SK-N-MC (cell line): ENCODE measurements at regions not wholly inside any gene's neighbourhood (a gene's known extent, or its start where the extent isn't known, plus 50 kb on each side); places are given as distances from the start of the nearest gene placed in this dataset.

Experiments used
- DNase-seq: peaks from one replicate; pipeline ENCODE4 v3.0.0-alpha.2; 2011; ENCODE audit warnings: low read depth, low spot score
- H3K27ac ChIP-seq: fragments of 200-600 bp; sonication (generic); 2 replicates; pipeline ENCODE4 v1.5.1; 2016; ENCODE audit warnings: mixed run types
- H3K36me3 ChIP-seq: fragments of 200-600 bp; sonication (generic); 2 replicates; pipeline ENCODE4 v1.6.1; 2017; ENCODE audit warnings: antibody characterized with exemption, low read length, mixed read lengths; ENCODE audit not compliant: insufficient read depth
- H3K4me3 ChIP-seq: fragments of 200-600 bp; sonication (generic); 2 replicates; pipeline ENCODE4 v1.5.1; 2016
- H3K9ac ChIP-seq: fragments of 200-600 bp; sonication (generic); 2 replicates; pipeline ENCODE4 v1.8.0; 2017; ENCODE audit warnings: mixed run types, mixed read lengths; ENCODE audit not compliant: insufficient read length
- H3K9me3 ChIP-seq: fragments of 200-600 bp; sonication (generic); 2 replicates; pipeline ENCODE4 v1.6.1; 2017; ENCODE audit warnings: low read depth, mild to moderate bottlenecking, antibody characterized with exemption, low read length, moderate library complexity, mixed read lengths
- EZH2 ChIP-seq: fragments of 200-600 bp; sonication (generic); IDR thresholded peaks from one replicate; pipeline ENCODE4 v1.6.1; 2017; ENCODE audit warnings: antibody characterized with exemption
- FOXP2 ChIP-seq: optimal IDR thresholded peaks from 2 replicates; pipeline ENCODE3; 2011; ENCODE audit warnings: mild to moderate bottlenecking, moderate library complexity; ENCODE audit not compliant: insufficient read depth; ENCODE audit errors: extremely low read length, control extremely low read depth
- POLR2AphosphoS5 ChIP-seq: IDR thresholded peaks from 2 replicates; pipeline ENCODE4 v1.6.1; 2012; ENCODE audit warnings: mild to moderate bottlenecking, low read depth, low read length, borderline replicate concordance

DNA sequence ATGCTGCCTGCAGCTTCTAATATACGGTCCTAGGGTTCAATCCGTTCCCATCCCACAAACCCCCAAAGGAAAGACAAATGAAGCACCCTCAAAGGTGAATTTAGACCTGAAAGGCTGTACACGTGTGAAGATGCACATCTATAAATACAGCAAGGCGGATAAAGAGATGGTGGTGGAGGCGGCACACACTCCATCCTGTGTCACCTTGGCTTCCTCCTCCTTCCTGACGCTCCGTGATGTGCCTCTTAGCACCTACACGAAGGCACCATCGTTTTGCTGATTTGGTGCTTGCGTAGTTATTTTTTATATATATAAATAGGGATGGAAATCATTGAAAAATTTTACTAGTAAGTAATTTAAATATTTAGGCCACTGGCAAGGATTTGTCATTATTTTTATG, 359.4 kb downstream of the NPHP4 start:
- no peak overlapping the region for H3K4me3 ChIP-seq
- no peaks in the 10 kb centered on the region for H3K9me3 ChIP-seq
- DNase-seq, result no peak
- no peaks in the 10 kb centered on the region for H3K36me3 ChIP-seq
- TF ChIP-seq FOXP2 (no peak), EZH2 (no peak), POLR2AphosphoS5 (no peak)
- H3K9ac ChIP-seq, result no peak overlapping the region
- H3K27ac ChIP-seq, result no peak overlapping the region

DNA sequence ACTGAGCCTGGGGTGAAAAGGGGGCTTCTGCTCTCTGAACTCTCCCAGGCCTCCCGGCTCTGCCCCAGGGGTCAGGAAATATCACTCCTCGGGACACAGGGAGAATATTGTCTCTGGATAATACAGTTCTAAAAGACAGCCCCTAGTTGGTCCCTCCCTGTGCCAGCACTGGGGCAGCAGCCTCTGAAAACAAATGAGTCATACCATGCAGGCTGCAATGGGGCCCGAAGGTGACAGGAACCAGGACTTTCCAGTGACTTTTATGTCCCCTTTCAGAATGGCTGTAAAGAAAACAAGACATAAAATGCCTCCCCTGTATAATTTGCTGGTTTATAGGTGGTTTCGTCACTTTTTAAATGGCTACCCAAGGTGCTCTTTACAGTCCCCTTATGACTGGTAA, 360.0 kb downstream of the NPHP4 start:
- TF ChIP-seq POLR2AphosphoS5, result no peak
- TF ChIP-seq EZH2, result no peak
- TF ChIP-seq FOXP2, result no peak
- no peaks in the 10 kb centered on the region for H3K9me3 ChIP-seq
- no peaks in the 10 kb centered on the region for H3K36me3 ChIP-seq
- no peak overlapping the region for H3K27ac ChIP-seq
- no peak overlapping the region for H3K9ac ChIP-seq
- DNase-seq, result no peak
- H3K4me3 ChIP-seq, result no peak overlapping the region

DNA sequence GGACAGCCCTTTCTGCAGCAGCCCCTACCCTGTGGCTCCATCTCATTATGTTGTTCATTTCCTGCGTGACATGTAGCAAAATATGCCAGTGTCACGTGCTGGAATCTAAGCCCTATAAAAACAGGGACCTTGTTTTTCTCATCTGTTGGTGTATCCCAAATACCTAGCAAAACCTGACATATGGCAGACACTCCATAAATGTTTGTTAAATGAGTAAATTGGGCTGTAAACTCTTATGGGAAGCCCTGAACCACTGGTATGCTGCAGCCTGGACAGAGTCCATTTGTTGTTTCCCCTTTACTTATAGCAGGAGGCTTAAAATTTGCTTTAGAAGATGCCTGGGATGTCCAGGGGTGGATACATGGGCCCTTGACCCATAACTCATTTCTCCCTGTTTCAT, 363.8 kb downstream of the NPHP4 start:
- DNase-seq, result no peak
- Histone ChIP-seq H3K9ac (no peak overlapping the region), H3K9me3 (no peaks in the 10 kb centered on the region), H3K27ac (no peak overlapping the region), H3K36me3 (no peaks in the 10 kb centered on the region), H3K4me3 (no peak overlapping the region)
- TF ChIP-seq FOXP2 (no peak), POLR2AphosphoS5 (no peak), EZH2 (no peak)

DNA sequence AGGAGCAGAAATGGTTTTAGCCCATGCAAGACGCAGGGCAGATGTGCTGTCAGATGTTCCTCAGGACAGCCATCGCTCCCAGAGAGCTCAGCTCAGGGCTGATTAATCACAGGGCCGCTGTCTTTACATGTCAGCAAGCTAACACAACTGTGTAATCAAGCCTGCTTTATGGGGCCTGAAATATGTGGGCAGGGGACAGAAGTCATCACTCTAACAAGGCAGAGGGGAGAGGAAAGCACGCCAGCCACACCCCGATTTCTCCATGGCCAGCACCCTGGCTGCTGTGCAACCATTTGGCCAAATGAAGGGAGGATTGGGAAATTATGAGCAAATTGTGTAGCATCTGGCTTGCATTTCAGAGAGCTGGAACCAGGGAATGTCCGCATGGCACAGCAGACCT, 368.8 kb downstream of the NPHP4 start:
- DNase-seq, result no peak
- Histone ChIP-seq H3K9ac (no peak overlapping the region), H3K36me3 (no peaks in the 10 kb centered on the region), H3K27ac (no peak overlapping the region), H3K9me3 (no peaks in the 10 kb centered on the region), H3K4me3 (no peak overlapping the region)
- no peak for TF ChIP-seq POLR2AphosphoS5
- no peak for TF ChIP-seq FOXP2
- TF ChIP-seq EZH2, result no peak

DNA sequence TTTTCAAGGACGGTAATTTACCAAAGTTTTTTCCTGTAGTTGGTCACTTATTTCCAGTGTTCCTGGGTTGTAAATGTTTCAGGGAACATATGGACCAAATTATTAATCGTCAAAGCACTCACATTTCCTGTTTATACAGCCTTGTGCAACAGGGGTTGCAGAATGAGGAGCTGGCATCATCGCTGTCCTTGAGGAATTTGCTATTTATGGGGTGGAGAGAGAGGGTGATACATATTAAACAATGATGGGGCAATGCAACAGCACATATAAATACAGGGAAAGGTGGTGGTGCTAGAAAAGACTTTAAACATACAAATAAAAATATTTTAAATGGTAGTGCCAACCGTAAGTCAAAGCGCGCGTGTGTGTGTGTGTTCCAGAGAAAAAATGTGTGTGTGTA, 369.8 kb downstream of the NPHP4 start:
- H3K9ac ChIP-seq, result no peak overlapping the region
- H3K27ac ChIP-seq, result no peak overlapping the region
- H3K36me3 ChIP-seq, result no peaks in the 10 kb centered on the region
- no peak for DNase-seq
- TF ChIP-seq EZH2, result no peak
- no peak for TF ChIP-seq POLR2AphosphoS5
- TF ChIP-seq FOXP2, result no peak
- no peak overlapping the region for H3K4me3 ChIP-seq
- no peaks in the 10 kb centered on the region for H3K9me3 ChIP-seq

DNA sequence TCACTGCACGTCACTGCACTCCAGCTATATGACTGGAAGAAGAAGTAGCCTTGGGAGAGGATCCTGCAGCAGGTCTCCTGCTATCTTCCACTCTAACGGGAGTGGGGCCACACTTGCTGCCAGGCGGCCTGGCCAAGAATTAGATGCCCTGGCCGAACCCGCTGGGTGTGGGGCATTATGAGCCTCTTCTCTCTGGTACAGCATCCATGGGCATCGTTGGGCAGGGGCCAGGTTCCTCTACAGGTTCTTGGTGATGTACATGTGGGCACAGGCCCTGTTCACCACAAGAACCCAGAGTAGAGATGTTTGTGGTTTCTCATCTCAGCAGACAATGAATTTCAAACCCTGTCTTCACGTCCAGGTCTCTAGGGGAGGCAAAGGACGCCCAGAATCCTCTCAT, 370.5 kb downstream of the NPHP4 start:
- no peaks in the 10 kb centered on the region for H3K9me3 ChIP-seq
- no peak overlapping the region for H3K27ac ChIP-seq
- H3K36me3 ChIP-seq, result no peaks in the 10 kb centered on the region
- TF ChIP-seq POLR2AphosphoS5 (no peak), EZH2 (no peak), FOXP2 (no peak)
- no peak for DNase-seq
- H3K9ac ChIP-seq, result no peak overlapping the region
- no peak overlapping the region for H3K4me3 ChIP-seq

DNA sequence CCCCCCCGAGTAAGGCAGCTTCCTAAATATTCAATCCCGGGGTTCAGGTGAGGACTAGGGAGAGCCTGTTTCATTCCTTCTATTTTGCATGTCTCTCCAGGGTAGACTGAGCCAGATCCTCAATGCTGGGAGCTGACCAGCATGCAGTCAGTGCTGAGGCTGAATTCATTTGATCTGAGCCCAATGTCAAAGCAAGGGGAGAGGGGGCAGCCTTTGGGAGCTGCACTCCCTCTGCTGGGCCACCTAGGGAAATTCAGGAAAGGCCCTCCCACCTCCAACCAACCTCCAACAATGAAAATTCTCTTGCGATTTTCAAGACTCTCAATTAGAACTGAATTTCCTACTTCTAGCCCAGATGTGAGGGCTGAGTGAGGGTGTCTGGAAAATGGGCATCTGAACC, 371.2 kb downstream of the NPHP4 start:
- no peak overlapping the region for H3K9ac ChIP-seq
- H3K4me3 ChIP-seq, result no peak overlapping the region
- no peak for TF ChIP-seq EZH2
- no peak for TF ChIP-seq FOXP2
- no peak for TF ChIP-seq POLR2AphosphoS5
- H3K9me3 ChIP-seq, result no peaks in the 10 kb centered on the region
- no peak for DNase-seq
- no peaks in the 10 kb centered on the region for H3K36me3 ChIP-seq
- no peak overlapping the region for H3K27ac ChIP-seq

DNA sequence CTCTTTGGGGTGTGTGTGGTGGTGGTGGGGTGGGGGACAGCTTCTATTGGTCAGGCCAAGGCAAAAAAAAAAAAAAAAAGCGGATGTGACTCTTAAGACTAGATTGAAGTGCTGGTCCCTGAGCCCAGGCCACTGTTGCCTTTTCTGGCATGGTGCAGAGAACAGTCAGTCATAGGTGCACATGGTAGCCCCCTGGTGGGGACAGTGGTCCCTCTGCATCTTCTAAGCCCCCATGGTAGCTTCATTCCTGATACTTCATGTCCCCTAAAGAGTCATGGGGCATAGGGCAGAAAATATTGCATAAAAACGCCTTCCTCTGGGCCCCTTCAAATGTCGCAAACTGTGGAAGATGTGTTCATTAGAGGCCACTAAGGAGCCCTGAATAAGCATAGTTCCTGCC, 371.8 kb downstream of the NPHP4 start:
- no peaks in the 10 kb centered on the region for H3K36me3 ChIP-seq
- H3K27ac ChIP-seq, result no peak overlapping the region
- H3K9ac ChIP-seq, result no peak overlapping the region
- DNase-seq, result no peak
- H3K9me3 ChIP-seq, result no peaks in the 10 kb centered on the region
- TF ChIP-seq POLR2AphosphoS5 (no peak), EZH2 (no peak), FOXP2 (no peak)
- H3K4me3 ChIP-seq, result no peak overlapping the region

DNA sequence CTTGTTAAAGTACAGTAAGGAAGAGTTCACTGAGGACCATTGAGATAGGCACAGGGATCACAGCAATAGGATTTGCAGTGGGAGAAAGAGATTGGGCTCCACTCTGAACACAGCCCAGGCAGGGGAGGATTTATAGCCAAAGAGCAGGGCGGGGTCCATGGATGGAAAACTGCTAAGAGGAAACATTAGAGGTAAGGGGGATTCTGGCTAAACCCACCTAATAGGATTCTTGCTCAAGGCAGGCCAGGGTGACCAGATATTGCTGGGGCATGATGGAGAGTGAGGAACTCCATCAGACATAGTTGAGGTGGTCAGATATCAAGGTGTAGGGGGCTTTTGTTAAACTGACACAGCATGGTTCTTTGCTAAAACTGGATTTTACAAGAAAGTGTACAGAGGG, 372.8 kb downstream of the NPHP4 start:
- DNase-seq, result no peak
- no peak overlapping the region for H3K4me3 ChIP-seq
- no peak overlapping the region for H3K9ac ChIP-seq
- H3K36me3 ChIP-seq, result no peaks in the 10 kb centered on the region
- TF ChIP-seq EZH2, result no peak
- no peak for TF ChIP-seq FOXP2
- TF ChIP-seq POLR2AphosphoS5, result no peak
- no peaks in the 10 kb centered on the region for H3K9me3 ChIP-seq
- no peak overlapping the region for H3K27ac ChIP-seq
